OCI-LY1 (cell line): ENCODE measurements at regions not wholly inside any gene's neighbourhood (a gene's known extent, or its start where the extent isn't known, plus 50 kb on each side); places are given as distances from the start of the nearest gene placed in this dataset.

Experiments used
- H2AFZ ChIP-seq: fragments of 200-600 bp; sonication (generic), shearing (Covaris generic); 2 replicates; pipeline ENCODE4 v1.6.0; 2014; ENCODE audit warnings: antibody characterized with exemption, mild to moderate bottlenecking, low read length
- H3F3A ChIP-seq: fragments of 200-600 bp; sonication (generic), shearing (Covaris generic); 2 replicates; pipeline ENCODE4 v1.6.0; 2014; ENCODE audit warnings: mild to moderate bottlenecking, antibody characterized with exemption, low read length, moderate library complexity; ENCODE audit not compliant: insufficient read depth
- H3K27ac ChIP-seq: fragments of 200-600 bp; sonication (generic); 2 replicates; pipeline ENCODE4 v1.5.1; 2014; ENCODE audit warnings: low read length, mixed run types, mild to moderate bottlenecking, low read depth; ENCODE audit not compliant: poor library complexity, severe bottlenecking
- H3K27me3 ChIP-seq: fragments of 200-600 bp; sonication (generic); 2 replicates; pipeline ENCODE4 v1.6.0; 2014; ENCODE audit warnings: antibody characterized with exemption, mild to moderate bottlenecking, low read length, moderate library complexity; ENCODE audit not compliant: insufficient read depth
- H3K36me3 ChIP-seq: fragments of 200-600 bp; sonication (generic); 2 replicates; pipeline ENCODE4 v1.6.1; 2014; ENCODE audit warnings: mild to moderate bottlenecking, antibody characterized with exemption, low read length, moderate library complexity, mixed read lengths; ENCODE audit not compliant: insufficient read depth
- H3K4me1 ChIP-seq: fragments of 200-600 bp; sonication (generic); 2 replicates; pipeline ENCODE4 v1.5.1; 2014; ENCODE audit warnings: mild to moderate bottlenecking, low read length, moderate library complexity; ENCODE audit not compliant: insufficient read depth, severe bottlenecking
- H3K4me2 ChIP-seq: fragments of 200-600 bp; sonication (generic), shearing (Covaris generic); 2 replicates; pipeline ENCODE4 v1.6.1; 2014; ENCODE audit warnings: low read length
- H3K4me3 ChIP-seq: fragments of 200-600 bp; sonication (generic); 2 replicates; pipeline ENCODE4 v1.5.1; 2014; ENCODE audit warnings: low read length, low read depth, mild to moderate bottlenecking, mixed read lengths; ENCODE audit not compliant: poor library complexity, severe bottlenecking
- H3K79me2 ChIP-seq: fragments of 200-600 bp; shearing (Covaris generic); 2 replicates; pipeline ENCODE4 v1.6.1; 2016; ENCODE audit warnings: mixed run types, low read length, mixed read lengths; ENCODE audit not compliant: insufficient read depth
- H3K9ac ChIP-seq: fragments of 200-600 bp; sonication (generic), shearing (Covaris generic); 2 replicates; pipeline ENCODE4 v1.6.1; 2014; ENCODE audit warnings: mild to moderate bottlenecking, low read length, mixed read lengths
- H3K9me2 ChIP-seq: fragments of 200-600 bp; sonication (generic), shearing (Covaris generic); 2 replicates; pipeline ENCODE4 v1.6.1; 2014; ENCODE audit warnings: low read depth, mild to moderate bottlenecking, low read length, mixed read lengths
- H3K9me3 ChIP-seq: fragments of 200-600 bp; shearing (Covaris generic); 2 replicates; pipeline ENCODE4 v1.6.1; 2014; ENCODE audit warnings: low read length, mixed read lengths
- H4K20me1 ChIP-seq: fragments of 200-600 bp; sonication (generic), shearing (Covaris generic); 2 replicates; pipeline ENCODE4 v1.6.0; 2016; ENCODE audit warnings: mild to moderate bottlenecking, low read length; ENCODE audit not compliant: insufficient read depth
- EZH2 ChIP-seq: fragments of 200-600 bp; sonication (generic), shearing (Covaris generic); IDR thresholded peaks from 2 replicates; pipeline ENCODE4 v1.8.0; 2017; ENCODE audit warnings: borderline replicate concordance, mixed run types, mild to moderate bottlenecking, antibody characterized with exemption, low read length, moderate library complexity, mixed read lengths
- TF ChIP-seq, protein P1 (sequence below): fragments of 200-600 bp; sonication (generic), shearing (Covaris generic); IDR thresholded peaks from 2 replicates; pipeline ENCODE4 v1.5.1; 2017; ENCODE audit warnings: mild to moderate bottlenecking, antibody characterized with exemption, low read length, moderate library complexity, mixed read lengths

DNA sequence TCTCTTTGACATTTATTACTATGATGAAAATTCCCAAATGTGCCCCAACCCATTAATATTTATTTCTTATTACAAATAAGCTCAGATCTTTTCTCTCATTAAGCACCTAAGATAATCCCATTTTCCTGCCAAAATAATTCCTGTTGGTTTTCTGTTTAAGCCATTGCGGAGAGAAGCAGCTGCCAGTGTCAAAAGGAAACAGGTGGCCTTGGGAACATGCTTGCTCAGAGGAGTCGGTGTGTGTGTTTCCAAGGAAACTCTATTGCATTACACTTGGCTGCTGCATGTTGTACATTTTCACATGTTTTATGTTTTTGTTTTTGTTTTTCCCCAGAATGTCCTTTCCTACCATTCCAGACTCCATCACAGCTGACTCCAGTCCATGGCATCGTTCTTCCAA, 56.4 kb downstream of the CD24 start:
- peaks cover 4% of the 10 kb centered on the region for H3K9me3 ChIP-seq
- H3K4me2 ChIP-seq = no peak overlapping the region
- no peaks in the 10 kb centered on the region for H3K27me3 ChIP-seq
- no peak overlapping the region for H3K9ac ChIP-seq
- no peak overlapping the region for H3K4me3 ChIP-seq
- H3K36me3 ChIP-seq = no peaks in the 10 kb centered on the region
- H4K20me1 ChIP-seq = no peaks in the 10 kb centered on the region
- H3K9me2 ChIP-seq = no peaks in the 10 kb centered on the region
- peaks cover 7% of the 10 kb centered on the region for H3K4me1 ChIP-seq
- no peak for TF ChIP-seq EZH2
- TF ChIP-seq, protein P1, sequence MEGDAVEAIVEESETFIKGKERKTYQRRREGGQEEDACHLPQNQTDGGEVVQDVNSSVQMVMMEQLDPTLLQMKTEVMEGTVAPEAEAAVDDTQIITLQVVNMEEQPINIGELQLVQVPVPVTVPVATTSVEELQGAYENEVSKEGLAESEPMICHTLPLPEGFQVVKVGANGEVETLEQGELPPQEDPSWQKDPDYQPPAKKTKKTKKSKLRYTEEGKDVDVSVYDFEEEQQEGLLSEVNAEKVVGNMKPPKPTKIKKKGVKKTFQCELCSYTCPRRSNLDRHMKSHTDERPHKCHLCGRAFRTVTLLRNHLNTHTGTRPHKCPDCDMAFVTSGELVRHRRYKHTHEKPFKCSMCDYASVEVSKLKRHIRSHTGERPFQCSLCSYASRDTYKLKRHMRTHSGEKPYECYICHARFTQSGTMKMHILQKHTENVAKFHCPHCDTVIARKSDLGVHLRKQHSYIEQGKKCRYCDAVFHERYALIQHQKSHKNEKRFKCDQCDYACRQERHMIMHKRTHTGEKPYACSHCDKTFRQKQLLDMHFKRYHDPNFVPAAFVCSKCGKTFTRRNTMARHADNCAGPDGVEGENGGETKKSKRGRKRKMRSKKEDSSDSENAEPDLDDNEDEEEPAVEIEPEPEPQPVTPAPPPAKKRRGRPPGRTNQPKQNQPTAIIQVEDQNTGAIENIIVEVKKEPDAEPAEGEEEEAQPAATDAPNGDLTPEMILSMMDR = no peak
- H3K79me2 ChIP-seq = no peaks in the 10 kb centered on the region
- no peak overlapping the region for H3K27ac ChIP-seq
- no peaks in the 10 kb centered on the region for H3F3A ChIP-seq
- no peak overlapping the region for H2AFZ ChIP-seq

DNA sequence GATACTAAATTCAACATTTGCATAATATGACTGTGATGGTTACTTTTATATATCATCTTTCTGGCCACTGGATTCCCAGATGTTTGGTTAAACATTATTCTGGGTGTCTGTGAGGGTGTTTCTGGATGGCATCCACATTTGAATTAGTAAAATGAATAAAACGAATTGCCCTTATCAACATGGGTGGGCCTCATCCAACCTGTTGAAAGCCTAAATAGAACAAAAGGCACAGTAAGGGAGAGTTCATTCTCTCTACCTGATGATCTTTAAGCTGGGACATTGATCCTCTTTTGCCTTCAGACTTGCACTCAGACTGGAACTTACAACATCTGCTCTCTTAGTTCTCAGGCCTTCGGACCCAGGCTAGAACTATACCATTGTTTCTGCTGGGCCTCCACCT, 57.6 kb downstream of the CD24 start:
- H3K4me1 ChIP-seq = peaks cover 7% of the 10 kb centered on the region
- H3K9me2 ChIP-seq = no peaks in the 10 kb centered on the region
- H3K4me3 ChIP-seq = no peak overlapping the region
- H3K4me2 ChIP-seq = no peak overlapping the region
- no peaks in the 10 kb centered on the region for H3K79me2 ChIP-seq
- H3K27ac ChIP-seq = no peak overlapping the region
- H3K27me3 ChIP-seq = no peaks in the 10 kb centered on the region
- TF ChIP-seq EZH2 = no peak
- TF ChIP-seq, protein P1 = no peak
- no peaks in the 10 kb centered on the region for H4K20me1 ChIP-seq
- H3K36me3 ChIP-seq = no peaks in the 10 kb centered on the region
- no peaks in the 10 kb centered on the region for H3F3A ChIP-seq
- peaks cover 4% of the 10 kb centered on the region for H3K9me3 ChIP-seq
- no peak overlapping the region for H3K9ac ChIP-seq
- no peak overlapping the region for H2AFZ ChIP-seq

DNA sequence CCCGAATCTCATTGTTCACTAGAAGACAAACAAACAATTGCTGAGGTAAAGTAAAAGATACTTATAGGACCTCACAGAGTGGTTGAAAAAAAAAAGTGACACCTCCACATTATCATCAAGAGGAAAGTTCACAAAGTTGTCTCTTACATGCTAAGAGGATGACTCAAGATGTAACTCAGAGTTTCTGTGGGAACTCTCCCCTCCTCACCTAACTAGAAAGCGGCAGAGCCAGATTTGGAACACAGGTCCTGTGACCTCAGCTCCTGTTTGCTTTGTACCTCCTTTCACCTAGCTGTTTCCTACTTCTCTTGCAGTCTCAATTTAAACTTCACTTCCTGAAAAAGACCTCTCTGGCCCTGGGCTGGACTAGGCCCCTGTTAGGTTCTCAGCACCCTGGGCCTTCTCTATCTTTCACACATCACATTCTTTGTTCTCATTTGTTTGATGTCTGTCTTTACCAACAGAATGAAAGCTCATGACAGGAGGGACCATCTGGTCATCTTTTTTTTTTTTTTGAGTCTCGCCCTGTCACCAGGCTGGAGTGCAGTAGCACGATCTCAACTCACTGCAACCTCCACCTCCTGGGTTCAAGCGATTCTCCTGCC, 60.8 kb downstream of the CD24 start:
- H3K79me2 ChIP-seq = no peaks in the 10 kb centered on the region
- no peaks in the 10 kb centered on the region for H3F3A ChIP-seq
- peaks cover 4% of the 10 kb centered on the region for H3K9me3 ChIP-seq
- H4K20me1 ChIP-seq = no peaks in the 10 kb centered on the region
- H3K4me2 ChIP-seq = no peak overlapping the region
- H3K27ac ChIP-seq = no peak overlapping the region
- H3K36me3 ChIP-seq = no peaks in the 10 kb centered on the region
- H3K9me2 ChIP-seq = no peaks in the 10 kb centered on the region
- TF ChIP-seq, protein P1 = no peak
- H3K27me3 ChIP-seq = no peaks in the 10 kb centered on the region
- H3K9ac ChIP-seq = no peak overlapping the region
- peaks cover 20% of the 10 kb centered on the region for H3K4me1 ChIP-seq
- H3K4me3 ChIP-seq = no peak overlapping the region
- peak overlapping the region; percentile 69; the same call in 1 of the 2 replicates for H2AFZ ChIP-seq
